ENCODE measurements at regions not wholly inside any gene's neighbourhood (a gene's known extent, or its start where the extent isn't known, plus 50 kb on each side); places are given as distances from the start of the nearest gene placed in this dataset.
"Not testable (repeated sequence)": the region's sequence is repeated elsewhere in the genome, so short reads cannot be mapped to it uniquely, and the experiment has no call there.

GRCh38 chr3:106144030-106144429 is 275.2 kb upstream of the CBLB start (continued):
- no peak for TF ChIP-seq ETS1 (IDR thresholded peaks at IDR 0.05)

- not testable (repeated sequence) for H3K79me2 ChIP-seq (replicated peaks; ENCODE audit: insufficient read depth); H3F3A ChIP-seq (replicated peaks; ENCODE audit: low read depth); H3K27ac ChIP-seq (ENCODE audit: low read depth); H3K4me1 Mint-ChIP-seq; H3K27ac Mint-ChIP-seq; H3K9me2 ChIP-seq (ENCODE audit: insufficient read depth); DNase-seq (ENCODE audit: low spot score); H3K4me1 ChIP-seq (ENCODE audit: insufficient read depth); H3K36me3 ChIP-seq (ENCODE audit: insufficient read depth); H3K4me3 ChIP-seq; H3K27me3 Mint-ChIP-seq (ENCODE audit: insufficient read depth, low read depth, poor library complexity); H3K4me2 ChIP-seq; H3K4me3 Mint-ChIP-seq; H2AFZ ChIP-seq; ATAC-seq; H3K27me3 ChIP-seq (ENCODE audit: insufficient read depth); H4K20me1 ChIP-seq (replicated peaks; ENCODE audit: insufficient read depth)
- H3K9me3 Mint-ChIP-seq: peaks cover 55% of the 10 kb centered on the region
- H3K36me3 Mint-ChIP-seq (ENCODE audit: low read depth): peaks cover 39% of the 10 kb centered on the region
Measured at GRCh38 chr3:106148440-106149082, 279.7 kb upstream of the CBLB start.

GRCh38 chr3:106157411-106157810 is 288.6 kb upstream of the CBLB start:
- Mint-ChIP-seq H3K4me1 (peaks cover 7% of the 10 kb centered on the region; the same call in 2 of the 3 replicates), H3K4me3 (no peak overlapping the region), H3K27me3 (ENCODE audit: insufficient read depth, low read depth, poor library complexity) (peaks cover 2% of the 10 kb centered on the region), H3K27ac (no peak overlapping the region), H3K36me3 (ENCODE audit: low read depth) (no peaks in the 10 kb centered on the region), H3K9me3 (no peaks in the 10 kb centered on the region)
- no peak overlapping the region for H2AFZ ChIP-seq
- H3K4me1 ChIP-seq (ENCODE audit: insufficient read depth): no peaks in the 10 kb centered on the region; the same call in 1 of the 2 replicates
- H3K4me3 ChIP-seq: no peak overlapping the region
- no peaks in the 10 kb centered on the region for H3K9me2 ChIP-seq (ENCODE audit: insufficient read depth)
- ATAC-seq (no peak), DNase-seq (ENCODE audit: low spot score) (no peak)
- TF ChIP-seq JUNB (IDR thresholded peaks at IDR 0.05; ENCODE audit: unreplicated experiment) (no peak), CREB1 (CRISPR knock-in tag; IDR thresholded peaks at IDR 0.05; ENCODE audit: low read depth) (no peak), POLR2AphosphoS5 (IDR thresholded peaks at IDR 0.05; ENCODE audit: low read depth) (no peak), ZNF462 (CRISPR knock-in tag; IDR thresholded peaks at IDR 0.05) (no peak), CTCF (conservative IDR thresholded peaks at IDR 0.05; ENCODE audit: low read depth in 2 of 2) (no peak), EZH2 (IDR thresholded peaks at IDR 0.05; ENCODE audit: low read depth, unreplicated experiment) (no peak), STAT1 (IDR thresholded peaks at IDR 0.05; ENCODE audit: unreplicated experiment) (no peak)
- no peaks in the 10 kb centered on the region for H3F3A ChIP-seq (replicated peaks; ENCODE audit: low read depth)
- H3K4me2 ChIP-seq: no peak overlapping the region
- no peaks in the 10 kb centered on the region for H3K36me3 ChIP-seq (ENCODE audit: insufficient read depth)
- H3K27ac ChIP-seq (ENCODE audit: low read depth): no peak overlapping the region
- H3K79me2 ChIP-seq (replicated peaks; ENCODE audit: insufficient read depth): no peaks in the 10 kb centered on the region
- no peaks in the 10 kb centered on the region for H4K20me1 ChIP-seq (replicated peaks; ENCODE audit: insufficient read depth)
- H3K27me3 ChIP-seq (ENCODE audit: insufficient read depth): no peaks in the 10 kb centered on the region

Measured in GM23338 (cell line).